ENCODE measurements at regions not wholly inside any gene's neighbourhood (a gene's known extent, or its start where the extent isn't known, plus 50 kb on each side); places are given as distances from the start of the nearest gene placed in this dataset.

DNA sequence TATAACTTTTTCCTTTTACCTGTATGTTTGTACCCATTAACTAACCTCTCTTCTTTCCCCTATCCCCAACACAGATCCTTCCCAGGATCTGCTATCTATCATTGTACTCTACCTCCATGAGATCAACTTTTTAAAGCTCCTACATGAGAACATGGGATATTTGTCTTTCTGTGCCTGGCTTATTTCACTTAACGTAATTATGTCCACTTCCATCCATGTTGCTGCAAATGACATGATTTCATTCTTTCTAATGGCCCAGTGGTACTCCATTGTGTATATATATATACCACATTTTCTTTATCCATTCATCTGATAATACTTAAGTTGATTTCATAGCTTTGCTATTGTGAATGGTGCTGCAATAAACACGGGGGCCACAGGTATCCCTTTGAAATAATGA is 135.9 kb upstream of the THUMPD2 start:
- TF ChIP-seq, protein P1, sequence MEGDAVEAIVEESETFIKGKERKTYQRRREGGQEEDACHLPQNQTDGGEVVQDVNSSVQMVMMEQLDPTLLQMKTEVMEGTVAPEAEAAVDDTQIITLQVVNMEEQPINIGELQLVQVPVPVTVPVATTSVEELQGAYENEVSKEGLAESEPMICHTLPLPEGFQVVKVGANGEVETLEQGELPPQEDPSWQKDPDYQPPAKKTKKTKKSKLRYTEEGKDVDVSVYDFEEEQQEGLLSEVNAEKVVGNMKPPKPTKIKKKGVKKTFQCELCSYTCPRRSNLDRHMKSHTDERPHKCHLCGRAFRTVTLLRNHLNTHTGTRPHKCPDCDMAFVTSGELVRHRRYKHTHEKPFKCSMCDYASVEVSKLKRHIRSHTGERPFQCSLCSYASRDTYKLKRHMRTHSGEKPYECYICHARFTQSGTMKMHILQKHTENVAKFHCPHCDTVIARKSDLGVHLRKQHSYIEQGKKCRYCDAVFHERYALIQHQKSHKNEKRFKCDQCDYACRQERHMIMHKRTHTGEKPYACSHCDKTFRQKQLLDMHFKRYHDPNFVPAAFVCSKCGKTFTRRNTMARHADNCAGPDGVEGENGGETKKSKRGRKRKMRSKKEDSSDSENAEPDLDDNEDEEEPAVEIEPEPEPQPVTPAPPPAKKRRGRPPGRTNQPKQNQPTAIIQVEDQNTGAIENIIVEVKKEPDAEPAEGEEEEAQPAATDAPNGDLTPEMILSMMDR (IDR thresholded peaks at IDR 0.05; ENCODE audit: low read depth, low read length), result no peak
- DNase-seq (ENCODE audit: extremely low read depth, low read depth), result no peak

DNA sequence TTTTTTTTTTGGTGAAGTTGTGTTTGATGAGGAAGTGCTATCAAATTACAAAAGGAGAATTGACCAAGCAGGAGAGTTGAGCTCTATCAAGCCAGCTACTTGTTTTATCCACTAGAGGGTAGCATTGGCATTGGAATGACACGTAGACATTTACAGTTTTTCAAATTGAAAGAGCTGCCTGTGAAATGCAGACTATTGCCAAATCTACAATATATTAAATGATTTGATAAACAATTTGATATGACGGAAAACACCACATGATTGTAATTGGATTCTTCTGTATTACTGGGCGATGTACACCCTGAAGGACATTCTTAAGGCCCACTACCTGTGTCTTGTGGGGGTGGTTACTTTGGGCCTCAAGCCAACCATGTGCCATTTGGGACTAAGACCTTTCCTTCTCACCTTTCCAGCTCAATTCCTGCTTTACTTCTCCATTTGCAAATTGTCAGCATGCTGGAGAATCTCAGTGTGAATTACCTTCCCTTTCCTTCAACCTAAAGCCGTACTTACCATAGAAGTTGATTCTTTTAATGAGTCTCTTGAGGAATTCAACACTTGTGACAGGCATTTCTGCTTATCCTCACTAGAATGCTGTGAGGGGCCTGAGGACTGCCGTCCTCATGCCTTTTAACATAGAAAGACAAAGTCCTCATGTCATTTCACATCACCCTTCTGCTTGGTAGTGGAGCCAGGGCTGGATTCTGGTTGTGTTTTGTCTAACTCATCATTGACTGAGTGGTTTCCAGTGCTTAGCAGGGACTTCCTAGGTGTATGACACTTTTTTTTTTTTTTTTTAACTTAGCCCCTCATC is 134.8 kb upstream of the THUMPD2 start:
- DNase-seq (ENCODE audit: extremely low read depth, low read depth), result peak; percentile 55
- TF ChIP-seq, protein P1 (IDR thresholded peaks at IDR 0.05; ENCODE audit: low read depth, low read length), result peak; percentile 69

DNA sequence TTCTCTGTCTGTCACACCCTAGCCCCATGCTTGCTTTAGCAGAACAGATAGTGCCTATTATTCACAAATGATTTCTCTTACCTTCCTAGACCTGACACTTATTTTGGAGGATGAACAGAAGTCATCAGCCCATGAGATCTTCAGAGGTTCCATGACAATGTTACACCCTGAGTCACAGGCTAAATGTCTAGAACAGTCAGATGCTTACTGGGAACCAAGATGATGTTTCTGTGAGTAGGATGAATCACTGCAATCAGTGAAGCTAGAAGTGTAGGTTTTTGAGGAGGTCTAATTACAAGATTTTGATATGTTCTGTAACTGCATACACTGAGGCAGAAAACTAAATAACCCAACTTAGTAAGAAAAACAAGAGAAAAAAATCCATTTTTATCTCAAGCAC is 123.0 kb upstream of the THUMPD2 start:
- TF ChIP-seq, protein P1 (IDR thresholded peaks at IDR 0.05; ENCODE audit: low read depth, low read length), result no peak
- no peak for DNase-seq (ENCODE audit: extremely low read depth, low read depth)

DNA sequence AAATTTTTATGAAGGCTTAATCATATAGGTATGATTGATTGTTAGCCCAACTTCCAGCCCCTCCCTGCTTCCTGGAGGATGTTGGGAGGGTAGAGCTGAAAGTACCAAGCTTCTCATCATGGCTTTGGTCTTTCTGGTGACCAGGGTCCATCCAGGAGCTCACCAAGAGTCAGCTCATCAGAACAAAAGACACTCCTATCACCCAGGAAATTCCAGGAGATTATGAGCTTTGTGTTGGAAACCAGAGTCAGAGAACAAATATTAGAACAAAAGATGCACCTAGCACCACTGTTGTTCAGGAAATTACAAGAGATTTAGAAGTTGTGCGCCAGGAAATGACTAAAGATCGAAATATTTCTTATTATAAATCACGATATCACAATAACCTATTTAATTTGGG is 119.9 kb upstream of the THUMPD2 start:
- DNase-seq (ENCODE audit: extremely low read depth, low read depth), result no peak
- TF ChIP-seq, protein P1 (IDR thresholded peaks at IDR 0.05; ENCODE audit: low read depth, low read length), result no peak

DNA sequence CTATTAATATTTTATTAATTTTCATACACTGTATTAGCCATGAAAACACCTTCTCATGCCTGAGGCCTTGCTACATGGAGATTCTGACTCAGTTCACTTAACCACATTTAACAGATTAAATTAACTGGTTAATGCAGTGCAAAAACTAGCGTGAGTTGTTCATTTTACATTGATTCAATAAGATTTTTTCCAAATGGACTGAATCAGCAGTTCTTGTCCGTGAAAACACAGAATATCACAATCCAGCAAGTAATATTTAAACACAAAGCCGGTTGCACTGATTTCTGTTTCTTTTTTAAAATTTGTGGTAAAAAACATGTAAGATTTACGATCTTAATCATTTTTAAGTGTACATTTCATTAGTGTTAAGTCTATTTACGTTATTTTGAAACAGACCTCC is 118.2 kb upstream of the THUMPD2 start:
- TF ChIP-seq, protein P1 (IDR thresholded peaks at IDR 0.05; ENCODE audit: low read depth, low read length), result no peak
- DNase-seq (ENCODE audit: extremely low read depth, low read depth), result no peak

DNA sequence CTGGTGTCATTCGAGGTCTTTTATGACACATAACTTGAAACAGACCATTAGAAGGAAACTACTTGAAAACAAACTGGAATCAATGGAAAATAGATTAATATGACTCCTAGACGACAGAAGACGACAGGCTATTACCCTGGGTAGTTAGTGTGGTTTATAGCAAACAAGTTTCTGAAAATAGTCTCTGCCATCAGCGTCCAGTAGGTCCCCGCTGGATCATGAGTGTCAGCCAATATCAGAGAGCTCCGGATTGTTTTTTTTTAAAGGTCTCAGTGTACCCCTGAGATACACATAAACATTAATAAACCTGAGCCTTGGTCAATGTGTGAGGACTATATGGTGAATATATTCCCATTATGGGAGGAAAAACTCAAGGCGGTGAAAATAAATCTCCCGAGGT is 115.0 kb upstream of the THUMPD2 start:
- no peak for DNase-seq (ENCODE audit: extremely low read depth, low read depth)
- TF ChIP-seq, protein P1 (IDR thresholded peaks at IDR 0.05; ENCODE audit: low read depth, low read length), result no peak

DNA sequence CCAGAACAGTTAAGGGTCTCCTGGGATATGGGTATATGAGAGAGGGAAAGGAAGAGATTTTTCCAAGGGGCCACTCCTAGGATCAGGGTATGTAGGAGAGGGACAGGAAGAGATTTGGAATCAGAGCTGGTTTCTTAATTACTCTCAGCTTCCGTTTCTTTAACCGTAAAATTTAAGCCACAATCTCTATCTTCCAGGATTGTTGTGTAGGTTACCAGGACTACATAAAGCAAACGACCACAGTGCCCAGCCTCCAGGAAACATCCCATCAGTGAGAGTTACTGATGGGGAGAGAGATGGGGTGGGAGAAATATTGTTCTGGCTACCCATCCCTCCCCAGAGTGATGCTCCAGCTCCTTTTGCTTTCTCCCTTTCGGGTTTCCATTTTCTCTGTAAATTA is 114.6 kb upstream of the THUMPD2 start:
- TF ChIP-seq, protein P1 (IDR thresholded peaks at IDR 0.05; ENCODE audit: low read depth, low read length), result no peak
- no peak for DNase-seq (ENCODE audit: extremely low read depth, low read depth)

Data from AG09319 (cell line).